NCI-H748 treated with DMSO at 0.1 percent for 48 hours (cell line): ENCODE measurements at regions not wholly inside any gene's neighbourhood (a gene's known extent, or its start where the extent isn't known, plus 50 kb on each side); places are given as distances from the start of the nearest gene placed in this dataset.
"Not testable (repeated sequence)": the region's sequence is repeated elsewhere in the genome, so short reads cannot be mapped to it uniquely, and the experiment has no call there.

Source experiments
- DNase-seq: peaks from one replicate; lab custom pipeline; 2025; lab: John Stamatoyannopoulos, UW

- peak; percentile 36 for DNase-seq
These were observed 566.1 kb downstream of the PTPRU start for GRCh38 chr1:29802181-29803068.

GRCh38 chr1:29801561-29801973, 565.2 kb downstream of the PTPRU start:
- no peak for DNase-seq

GRCh38 chr1:29801003-29801402, 564.7 kb downstream of the PTPRU start:
- no peak for DNase-seq

- DNase-seq = no peak
These were observed 564.2 kb downstream of the PTPRU start for GRCh38 chr1:29800522-29800956.

- DNase-seq = no peak
These were observed 563.8 kb downstream of the PTPRU start for GRCh38 chr1:29800120-29800519.

GRCh38 chr1:29798699-29799566, 562.6 kb downstream of the PTPRU start:
- no peak for DNase-seq

GRCh38 chr1:29797125-29797524, 560.8 kb downstream of the PTPRU start:
- DNase-seq = not testable (repeated sequence)

GRCh38 chr1:29795965-29796364, 559.6 kb downstream of the PTPRU start:
- DNase-seq = not testable (repeated sequence)

- DNase-seq = no peak
These were observed 557.5 kb downstream of the PTPRU start for GRCh38 chr1:29793653-29794348.

- peak; percentile 53 for DNase-seq
These were observed 556.8 kb downstream of the PTPRU start for GRCh38 chr1:29793101-29793546.

- no peak for DNase-seq
These were observed 553.6 kb downstream of the PTPRU start for GRCh38 chr1:29789910-29790247.

- no peak for DNase-seq
These were observed 553.0 kb downstream of the PTPRU start for GRCh38 chr1:29789221-29789909.

- no peak for DNase-seq
These were observed 550.7 kb downstream of the PTPRU start for GRCh38 chr1:29786791-29787732.

- no peak for DNase-seq
These were observed 549.9 kb downstream of the PTPRU start for GRCh38 chr1:29786195-29786594.

- no peak for DNase-seq
These were observed 549.2 kb downstream of the PTPRU start for GRCh38 chr1:29785554-29785953.

GRCh38 chr1:29785137-29785527, 548.8 kb downstream of the PTPRU start:
- no peak for DNase-seq

GRCh38 chr1:29784276-29785136, 548.2 kb downstream of the PTPRU start:
- DNase-seq = no peak

GRCh38 chr1:29783508-29784275, 547.4 kb downstream of the PTPRU start:
- no peak for DNase-seq
